ENCODE measurements at regions not wholly inside any gene's neighbourhood (a gene's known extent, or its start where the extent isn't known, plus 50 kb on each side); places are given as distances from the start of the nearest gene placed in this dataset.

- POLR2A ChIA-PET, result interaction anchor here (0.9 kb wide), 1 partner anchor 184 kb away, joined by 3 read pairs; no protein-coding TSS in a partner anchor
- DNase-seq (ENCODE audit: unreplicated experiment), result no peak
- no peak overlapping the region for H3K4me3 Mint-ChIP-seq (ENCODE audit: unreplicated experiment)
- H3K27ac Mint-ChIP-seq (ENCODE audit: low read depth, unreplicated experiment), result no peak overlapping the region
- no TSS peak for BruUV-seq (replicated peaks)
- no peaks in the 10 kb centered on the region for H3K36me3 Mint-ChIP-seq (ENCODE audit: insufficient read depth, unreplicated experiment)
- no peaks in the 10 kb centered on the region for H3K9me3 Mint-ChIP-seq (ENCODE audit: unreplicated experiment)
- TF ChIP-seq CTCF (IDR thresholded peaks at IDR 0.05; ENCODE audit: unreplicated experiment), result no peak
- intact Hi-C loops (cut with micrococcal nuclease), result no loop called here
- no peaks in the 10 kb centered on the region for H3K4me1 Mint-ChIP-seq (ENCODE audit: insufficient read depth, unreplicated experiment)
- CTCF ChIA-PET, result interaction anchor here (0.6 kb wide), 1 partner anchor 121 kb away, joined by 3 read pairs; no protein-coding TSS in a partner anchor
- H3K27me3 Mint-ChIP-seq (ENCODE audit: insufficient read depth, unreplicated experiment), result no peaks in the 10 kb centered on the region
These were observed 143.0 kb downstream of the RASSF9 start for GRCh38 chr12:85693093-85693665.

GRCh38 chr12:85695097-85695715 is 141.0 kb downstream of the RASSF9 start:
- no peaks in the 10 kb centered on the region for H3K9me3 Mint-ChIP-seq (ENCODE audit: unreplicated experiment)
- no peaks in the 10 kb centered on the region for H3K36me3 Mint-ChIP-seq (ENCODE audit: insufficient read depth, unreplicated experiment)
- POLR2A ChIA-PET, result no interaction called here
- DNase-seq (ENCODE audit: unreplicated experiment), result no peak
- H3K27me3 Mint-ChIP-seq (ENCODE audit: insufficient read depth, unreplicated experiment), result no peaks in the 10 kb centered on the region
- no peaks in the 10 kb centered on the region for H3K4me1 Mint-ChIP-seq (ENCODE audit: insufficient read depth, unreplicated experiment)
- no peak overlapping the region for H3K4me3 Mint-ChIP-seq (ENCODE audit: unreplicated experiment)
- intact Hi-C loops (cut with micrococcal nuclease), result no loop called here
- CTCF ChIA-PET, result interaction anchor here (0.6 kb wide), 1 partner anchor 24 kb away, joined by 3 read pairs; no protein-coding TSS in a partner anchor
- no peak overlapping the region for H3K27ac Mint-ChIP-seq (ENCODE audit: low read depth, unreplicated experiment)
- no peak for TF ChIP-seq CTCF (IDR thresholded peaks at IDR 0.05; ENCODE audit: unreplicated experiment)
- no TSS peak for BruUV-seq (replicated peaks)

DNA sequence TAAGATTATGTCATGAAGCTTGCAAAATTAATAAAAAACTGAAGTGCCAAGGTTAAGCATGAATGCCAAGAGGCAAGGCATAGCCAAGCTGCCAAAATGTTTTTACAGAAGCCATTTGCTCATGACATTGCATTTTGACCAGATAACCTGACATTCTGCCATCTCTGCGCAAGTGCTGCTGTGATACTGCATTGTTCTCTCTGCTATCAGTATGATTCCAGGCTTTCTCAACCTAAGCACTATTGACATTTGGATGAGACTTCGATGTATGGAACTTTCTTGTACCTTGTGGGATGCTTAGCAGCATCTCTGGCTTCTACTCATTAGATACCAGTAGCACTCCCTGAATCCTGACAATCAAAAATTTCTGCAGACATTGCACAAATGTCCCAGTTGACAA is 139.2 kb downstream of the RASSF9 start:
- intact Hi-C loops (cut with micrococcal nuclease), result no loop called here
- Mint-ChIP-seq H3K27ac (ENCODE audit: low read depth, unreplicated experiment) (no peak overlapping the region), H3K36me3 (ENCODE audit: insufficient read depth, unreplicated experiment) (no peaks in the 10 kb centered on the region), H3K27me3 (ENCODE audit: insufficient read depth, unreplicated experiment) (no peaks in the 10 kb centered on the region), H3K9me3 (ENCODE audit: unreplicated experiment) (no peaks in the 10 kb centered on the region), H3K4me1 (ENCODE audit: insufficient read depth, unreplicated experiment) (no peaks in the 10 kb centered on the region), H3K4me3 (ENCODE audit: unreplicated experiment) (no peak overlapping the region)
- ChIA-PET POLR2A (no interaction called here), CTCF (no interaction called here)
- no peak for TF ChIP-seq CTCF (IDR thresholded peaks at IDR 0.05; ENCODE audit: unreplicated experiment)
- DNase-seq (ENCODE audit: unreplicated experiment), result no peak
- no TSS peak for BruUV-seq (replicated peaks)

DNA sequence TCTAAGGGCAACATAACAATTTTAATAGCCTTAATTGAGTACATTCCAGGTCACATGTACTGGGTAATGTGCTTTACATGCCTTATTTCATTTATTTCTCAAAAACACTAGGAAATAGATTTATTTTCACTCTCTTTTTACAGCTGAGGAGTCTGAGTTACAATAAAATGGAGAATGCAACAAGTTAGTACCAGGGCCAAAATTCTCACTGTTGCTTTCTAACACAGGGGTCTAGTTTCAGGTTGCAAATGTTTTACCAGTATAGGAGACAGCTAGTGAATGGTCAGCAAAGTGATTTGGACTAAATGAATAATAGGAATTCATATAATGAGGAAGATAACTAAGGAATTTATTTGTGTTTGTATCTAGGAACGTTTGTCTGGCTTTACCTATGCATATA is 137.3 kb downstream of the RASSF9 start:
- BruUV-seq (replicated peaks), result no TSS peak
- Mint-ChIP-seq H3K36me3 (ENCODE audit: insufficient read depth, unreplicated experiment) (no peaks in the 10 kb centered on the region), H3K27ac (ENCODE audit: low read depth, unreplicated experiment) (no peak overlapping the region), H3K9me3 (ENCODE audit: unreplicated experiment) (no peaks in the 10 kb centered on the region), H3K4me1 (ENCODE audit: insufficient read depth, unreplicated experiment) (no peaks in the 10 kb centered on the region), H3K4me3 (ENCODE audit: unreplicated experiment) (no peak overlapping the region), H3K27me3 (ENCODE audit: insufficient read depth, unreplicated experiment) (no peaks in the 10 kb centered on the region)
- intact Hi-C loops (cut with micrococcal nuclease), result no loop called here
- no peak for TF ChIP-seq CTCF (IDR thresholded peaks at IDR 0.05; ENCODE audit: unreplicated experiment)
- ChIA-PET POLR2A (interaction anchor here (0.8 kb wide), 1 partner anchor 14 kb away, joined by 3 read pairs; no protein-coding TSS in a partner anchor), CTCF (no interaction called here)
- DNase-seq (ENCODE audit: unreplicated experiment), result no peak

Measured in MCF 10A (cell line).